HG02759 (cell line): ENCODE measurements at regions not wholly inside any gene's neighbourhood (a gene's known extent, or its start where the extent isn't known, plus 50 kb on each side); places are given as distances from the start of the nearest gene placed in this dataset.

Experiments used
- ATAC-seq: cut with Tn5 transposase; IDR thresholded peaks from one replicate; pipeline ENCODE4 v1.9.1; 2021; ENCODE audit warnings: mild to moderate bottlenecking, moderate library complexity; ENCODE audit not compliant: unreplicated experiment

DNA sequence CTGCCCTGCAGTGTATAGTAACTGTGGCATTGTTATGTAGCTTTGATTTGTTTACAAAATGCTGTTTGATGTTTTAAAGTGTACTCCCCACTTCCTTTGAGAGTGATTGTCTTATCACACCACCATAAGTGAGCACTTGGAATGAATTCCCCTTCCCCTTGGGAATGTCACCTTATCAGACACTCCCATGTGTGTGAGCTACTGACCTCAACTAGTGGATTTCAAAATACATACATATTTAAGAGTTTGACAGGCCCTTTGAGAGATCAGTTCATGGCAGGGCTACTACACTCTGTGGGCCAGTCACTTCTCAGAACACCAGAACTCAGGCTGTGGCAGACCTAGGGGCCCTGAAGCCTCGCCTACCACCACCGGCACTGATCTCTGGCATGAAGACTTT lies 547.6 kb downstream of the NR2F2 start:
- ATAC-seq, result no peak

- no peak for ATAC-seq
These were observed 551.7 kb downstream of the NR2F2 start for GRCh38 chr15:96882121-96882772.

DNA sequence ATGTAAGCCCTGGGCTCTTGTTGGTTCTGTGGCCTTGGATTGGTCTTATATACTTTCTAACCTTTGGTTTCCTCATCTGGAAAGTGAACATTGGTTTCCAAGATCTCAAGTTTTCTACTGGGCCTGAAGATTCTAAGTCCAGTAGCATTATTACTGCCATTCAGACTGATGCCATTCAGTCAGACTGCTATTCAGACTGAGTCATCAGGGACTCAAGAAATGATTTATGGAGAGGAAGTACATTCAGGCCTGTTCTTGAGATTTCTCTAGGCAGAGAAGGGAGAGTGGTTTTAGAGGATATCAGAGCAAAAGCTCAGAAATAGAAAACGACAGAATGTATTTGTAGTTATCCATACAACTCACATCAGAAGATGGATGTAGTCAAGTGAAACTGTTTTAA lies 557.2 kb downstream of the NR2F2 start:
- ATAC-seq, result no peak

DNA sequence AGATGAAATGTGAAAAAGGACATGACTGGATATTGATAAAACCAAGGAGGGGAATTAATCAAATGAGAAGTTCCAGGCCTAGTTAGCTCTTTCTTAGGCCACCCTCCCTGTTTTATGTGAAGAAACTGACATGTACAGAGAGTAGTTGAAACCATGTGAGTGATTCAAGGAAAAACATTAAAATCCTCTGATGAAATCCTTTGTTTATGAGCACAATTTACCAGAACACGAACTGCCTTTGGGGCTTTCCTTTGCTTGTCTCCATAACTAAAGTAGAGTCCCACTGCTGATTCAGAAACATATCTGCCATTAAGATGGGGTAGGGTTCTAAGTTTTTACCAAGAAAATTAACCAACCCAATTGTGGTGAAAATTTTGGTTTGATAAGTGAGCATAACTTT lies 558.3 kb downstream of the NR2F2 start:
- no peak for ATAC-seq

GRCh38 chr15:96889734-96890480 lies 559.4 kb downstream of the NR2F2 start:
- no peak for ATAC-seq

- ATAC-seq, result no peak
These were observed 560.5 kb downstream of the NR2F2 start for GRCh38 chr15:96891046-96891445.

- no peak for ATAC-seq
These were observed 562.8 kb downstream of the NR2F2 start for GRCh38 chr15:96893159-96893906.

GRCh38 chr15:96894659-96895058 lies 564.2 kb downstream of the NR2F2 start:
- ATAC-seq, result no peak

- ATAC-seq, result no peak
These were observed 566.3 kb downstream of the NR2F2 start for GRCh38 chr15:96896766-96897165.

GRCh38 chr15:96914081-96914480 lies 583.6 kb downstream of the NR2F2 start:
- ATAC-seq, result no peak

- no peak for ATAC-seq
These were observed 586.2 kb downstream of the NR2F2 start for GRCh38 chr15:96916750-96917149.

DNA sequence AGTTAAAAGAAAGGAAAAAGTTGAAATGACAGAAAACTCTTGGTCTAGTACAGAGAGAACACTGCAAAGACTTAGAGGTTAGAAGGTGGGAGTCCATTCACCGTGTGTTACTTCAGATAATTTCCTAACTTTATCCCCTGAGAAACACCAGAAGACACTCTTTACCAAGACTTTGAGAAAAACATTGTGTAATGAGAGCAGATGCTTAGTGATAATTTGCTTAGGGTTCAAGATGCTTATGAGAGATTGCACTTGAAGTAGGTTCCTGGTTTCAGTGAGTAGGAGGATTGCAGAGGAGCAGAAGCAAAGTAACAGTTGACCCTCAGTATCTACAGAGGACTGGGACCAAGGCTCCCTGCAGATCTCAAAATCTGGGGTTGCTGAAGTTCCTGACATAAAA lies 594.1 kb downstream of the NR2F2 start:
- no peak for ATAC-seq

DNA sequence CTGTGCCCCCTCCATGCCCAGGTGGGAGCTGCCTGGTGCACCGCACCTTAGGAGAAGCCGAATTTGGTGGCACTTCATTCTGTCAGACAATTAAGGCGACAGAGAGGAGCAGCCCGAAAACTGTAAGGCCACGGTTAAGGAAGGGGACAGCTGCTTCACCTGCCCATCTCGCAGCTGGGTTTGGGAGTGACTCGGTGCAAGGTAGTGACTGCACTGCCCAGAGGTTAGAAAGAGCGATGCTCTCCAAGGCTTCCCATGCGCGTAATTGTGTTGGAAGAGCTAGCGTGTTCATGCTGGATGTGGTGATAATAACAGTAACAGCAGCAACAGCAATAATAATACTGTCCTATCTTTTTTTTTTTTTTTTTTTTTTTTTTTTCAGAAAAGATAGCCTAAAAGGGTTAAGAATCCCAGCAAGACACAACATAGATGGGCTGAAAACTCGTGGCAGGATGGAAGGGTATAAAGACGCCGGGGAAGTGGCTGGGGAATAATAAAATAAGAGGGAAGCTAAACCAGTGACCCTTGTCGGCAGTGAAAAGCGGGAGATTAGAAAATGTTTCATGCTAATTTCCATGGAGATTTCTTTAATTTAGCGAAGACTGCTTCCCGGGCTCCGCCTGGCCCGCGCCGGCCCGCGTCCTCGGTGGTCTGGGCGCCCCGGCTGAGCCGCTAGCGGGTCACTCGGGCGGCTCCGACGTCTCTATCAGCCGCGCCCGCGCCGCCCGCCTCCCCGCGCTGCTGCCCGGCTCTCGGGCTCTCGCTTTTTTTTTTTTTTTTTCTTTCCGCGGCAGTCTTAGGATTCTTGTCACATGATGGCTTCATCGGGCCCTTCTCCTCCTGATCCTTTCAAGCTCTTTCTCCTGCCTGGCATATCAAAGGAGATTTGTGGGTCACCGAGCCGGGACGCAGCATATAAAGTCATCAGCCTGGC lies 617.1 kb downstream of the NR2F2 start:
- no peak for ATAC-seq

GRCh38 chr15:96948981-96949380 lies 618.5 kb downstream of the NR2F2 start:
- ATAC-seq, result no peak

DNA sequence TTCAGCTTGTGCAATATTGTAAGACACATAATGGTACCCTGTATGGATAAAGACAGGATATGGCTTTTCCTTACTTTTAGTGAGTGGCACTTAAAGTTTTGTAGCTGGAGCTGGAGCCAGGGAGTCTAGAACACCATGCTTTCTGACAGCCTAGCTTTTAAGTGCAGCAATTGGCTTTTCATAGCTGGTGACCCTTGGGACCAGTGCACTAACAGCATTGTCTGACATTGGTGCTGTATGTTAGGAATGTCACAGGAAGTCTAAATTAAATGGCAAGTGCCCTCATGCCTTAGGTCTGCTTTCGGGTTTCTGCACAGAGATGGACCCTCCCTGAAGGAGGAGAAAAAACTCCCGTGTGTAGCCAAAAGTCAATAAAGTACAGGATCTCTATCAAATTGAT lies 628.2 kb downstream of the NR2F2 start:
- ATAC-seq, result no peak

DNA sequence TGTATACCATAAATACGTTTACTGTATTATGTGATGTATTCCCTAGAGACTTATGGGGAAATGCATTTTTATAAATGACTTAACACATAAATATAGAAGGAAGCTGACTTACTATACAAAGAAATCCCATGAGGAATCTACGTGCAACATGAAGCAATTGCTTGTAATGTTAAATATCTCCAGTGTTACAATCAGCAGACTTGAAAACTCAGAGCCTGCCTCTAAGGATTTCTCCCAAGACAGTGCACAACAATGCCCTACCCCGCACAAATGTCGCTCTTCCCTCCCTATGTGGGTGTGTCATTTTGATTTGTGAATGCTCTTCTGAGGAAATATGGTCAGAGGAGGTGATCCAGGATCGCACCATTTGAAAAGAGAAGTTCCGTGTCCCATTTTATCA lies 629.0 kb downstream of the NR2F2 start:
- ATAC-seq, result no peak

DNA sequence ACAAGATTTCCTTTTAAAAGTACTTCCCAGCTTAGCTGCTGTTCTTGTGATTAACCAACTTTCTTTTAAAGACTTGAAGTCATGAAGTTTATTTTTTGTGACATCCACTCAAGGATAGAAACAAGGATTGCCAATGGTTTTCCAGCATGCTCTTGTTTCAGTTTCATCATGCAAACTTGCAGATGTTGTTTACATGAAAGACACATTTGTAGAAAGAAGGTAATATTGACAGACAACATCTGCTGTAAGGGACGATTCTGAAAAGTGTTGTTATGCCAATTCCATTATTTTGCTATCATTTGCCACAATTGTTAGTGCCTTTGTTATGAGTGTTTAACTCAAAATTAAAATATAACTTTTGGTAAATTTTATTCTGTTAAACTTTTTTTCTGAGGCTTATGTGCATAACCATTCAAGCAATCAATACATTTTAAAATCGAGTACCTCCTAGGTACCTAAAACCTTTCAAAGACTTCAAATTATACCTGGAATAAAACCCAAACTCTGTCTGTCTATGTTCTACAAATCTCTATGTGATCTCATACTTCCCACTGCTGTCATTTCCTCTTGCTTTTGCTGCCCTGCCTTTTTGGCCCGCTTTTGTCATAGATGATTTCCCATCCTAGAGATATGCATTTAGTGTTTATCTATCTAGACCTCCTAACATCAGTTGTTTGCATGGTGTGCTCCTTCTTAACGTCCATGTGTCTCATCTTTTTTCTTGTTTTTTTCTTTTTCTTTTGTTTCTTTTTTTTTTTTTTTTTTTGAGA lies 630.4 kb downstream of the NR2F2 start:
- ATAC-seq, result no peak

- ATAC-seq, result no peak
These were observed 636.1 kb downstream of the NR2F2 start for GRCh38 chr15:96966554-96966953.

- ATAC-seq, result no peak
These were observed 639.5 kb downstream of the NR2F2 start for GRCh38 chr15:96969732-96970710.
